ENCODE measurements at regions not wholly inside any gene's neighbourhood (a gene's known extent, or its start where the extent isn't known, plus 50 kb on each side); places are given as distances from the start of the nearest gene placed in this dataset.

DNA sequence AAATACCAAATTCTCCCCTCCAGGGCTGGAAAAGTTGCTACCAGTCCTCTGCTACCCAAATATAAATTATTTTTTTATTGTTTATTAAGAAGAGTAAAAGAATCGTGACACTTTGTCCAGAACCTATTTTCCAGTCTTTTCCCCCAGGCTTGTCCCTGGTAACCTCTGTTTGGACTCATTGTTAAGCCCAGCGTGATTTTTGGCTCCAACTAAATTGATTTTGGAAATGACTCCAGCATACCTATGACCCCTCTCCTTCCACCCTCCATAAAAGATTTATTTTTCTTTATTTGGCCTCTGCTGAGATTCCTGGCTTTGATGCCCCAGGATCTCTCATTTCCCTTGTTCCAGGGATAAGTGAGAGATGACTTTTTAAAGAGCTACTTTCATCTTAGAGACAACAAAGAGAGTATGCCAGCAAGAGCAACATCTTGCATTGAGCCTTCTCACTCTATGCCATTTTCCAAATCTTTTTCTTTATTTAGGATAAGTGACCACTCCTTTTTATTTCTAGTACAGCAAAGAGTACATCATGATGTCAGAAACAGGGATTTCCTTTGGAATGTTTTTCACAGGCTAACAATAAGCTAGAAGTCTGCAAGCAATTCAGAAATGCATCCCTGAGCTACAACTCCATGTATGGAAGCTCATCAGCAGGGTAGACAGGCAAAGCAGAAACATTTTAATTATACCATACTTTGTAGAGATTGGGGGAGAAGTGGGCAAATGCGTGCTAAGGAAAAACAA, 75.8 kb downstream of the DAD1 start:
- peak; percentile 52 for DNase-seq (ENCODE audit: low read depth)

DNA sequence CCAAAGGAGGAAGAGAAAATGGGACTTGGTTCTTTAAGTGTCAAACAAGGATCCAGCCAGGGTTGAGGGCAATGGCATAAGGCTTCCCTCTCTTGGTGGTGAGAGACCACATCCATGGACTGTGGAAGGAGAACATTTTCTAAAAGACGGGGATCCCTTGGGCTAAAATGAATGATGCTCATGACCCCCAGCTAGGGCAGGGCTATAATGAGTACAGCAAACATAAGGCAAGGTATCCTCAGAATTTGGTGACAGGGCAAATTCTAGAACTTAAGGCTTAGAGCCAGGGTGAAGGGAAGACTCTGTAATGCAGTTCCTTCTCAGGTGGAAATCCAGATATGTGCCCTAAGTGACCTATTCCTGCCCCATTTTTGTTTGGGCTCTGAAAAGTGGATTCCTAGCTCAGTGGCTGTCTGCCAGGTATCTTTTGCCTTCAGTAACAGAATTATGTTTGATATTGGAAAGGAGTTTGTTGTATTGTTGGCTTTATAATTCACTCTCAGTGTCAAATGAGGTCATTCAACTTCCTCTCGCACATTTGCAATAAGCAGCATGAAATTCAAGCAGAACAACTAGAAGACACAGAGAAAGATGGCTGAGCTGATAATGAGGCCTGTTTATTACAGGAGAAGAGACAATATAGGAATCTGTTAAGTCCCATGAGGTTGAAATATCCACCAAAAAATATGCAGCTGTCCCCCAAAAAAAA, 76.8 kb downstream of the DAD1 start:
- DNase-seq (ENCODE audit: low read depth) = no peak

DNA sequence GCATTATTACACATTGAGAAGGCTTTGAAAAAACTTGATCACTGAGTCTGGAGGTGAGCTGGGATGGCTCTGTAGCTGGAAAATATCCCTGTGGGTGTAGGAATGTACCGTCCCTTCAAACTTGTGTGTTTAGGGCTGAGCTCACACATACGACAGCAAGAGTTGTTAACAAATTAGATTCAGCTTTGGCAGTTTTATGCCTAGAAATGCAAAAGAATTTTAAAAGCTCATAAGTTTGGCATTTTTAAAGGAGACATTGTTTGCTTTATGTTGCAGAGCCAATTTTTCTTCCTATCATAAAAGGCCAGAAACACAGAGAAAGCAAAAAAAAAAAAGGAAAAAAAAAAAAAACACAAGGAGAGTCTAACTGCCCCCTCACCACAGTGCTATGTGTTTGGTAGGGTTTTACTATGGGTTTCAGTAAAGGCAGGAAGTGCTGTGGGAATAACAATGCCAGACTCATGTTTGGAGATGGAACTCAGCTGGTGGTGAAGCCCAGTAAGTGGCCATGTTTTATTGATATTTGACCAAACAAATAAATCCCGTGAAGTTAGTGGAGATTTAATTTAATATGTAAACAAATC, 78.4 kb downstream of the DAD1 start:
- DNase-seq (ENCODE audit: low read depth) = peak; percentile 94

DNA sequence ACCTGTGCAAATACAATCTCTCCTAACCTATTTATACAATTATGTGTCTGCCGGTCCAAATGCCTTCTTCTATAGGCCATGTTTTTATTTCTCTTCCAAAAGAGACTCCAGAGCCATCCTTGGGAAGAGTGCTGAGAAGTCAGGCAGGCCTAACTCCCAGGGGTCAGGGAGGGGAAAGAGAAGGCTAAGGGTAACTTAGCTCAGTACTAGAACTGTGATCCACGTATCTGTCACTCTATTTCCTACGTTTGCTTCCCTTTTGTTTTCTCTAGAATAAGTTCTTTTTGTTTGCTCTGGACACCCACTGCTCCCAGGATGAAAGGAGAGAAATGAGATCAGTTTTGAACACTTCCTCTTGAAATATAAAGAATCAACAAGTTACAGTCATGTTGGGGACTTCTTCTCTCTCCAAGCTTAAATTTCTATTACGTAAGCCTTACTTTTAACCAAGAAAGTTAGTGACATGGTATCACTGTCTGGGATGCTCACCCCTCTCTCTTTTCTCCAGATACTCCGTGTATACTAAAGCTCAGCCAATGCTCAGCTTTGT, 79.2 kb downstream of the DAD1 start:
- DNase-seq (ENCODE audit: low read depth) = no peak

DNA sequence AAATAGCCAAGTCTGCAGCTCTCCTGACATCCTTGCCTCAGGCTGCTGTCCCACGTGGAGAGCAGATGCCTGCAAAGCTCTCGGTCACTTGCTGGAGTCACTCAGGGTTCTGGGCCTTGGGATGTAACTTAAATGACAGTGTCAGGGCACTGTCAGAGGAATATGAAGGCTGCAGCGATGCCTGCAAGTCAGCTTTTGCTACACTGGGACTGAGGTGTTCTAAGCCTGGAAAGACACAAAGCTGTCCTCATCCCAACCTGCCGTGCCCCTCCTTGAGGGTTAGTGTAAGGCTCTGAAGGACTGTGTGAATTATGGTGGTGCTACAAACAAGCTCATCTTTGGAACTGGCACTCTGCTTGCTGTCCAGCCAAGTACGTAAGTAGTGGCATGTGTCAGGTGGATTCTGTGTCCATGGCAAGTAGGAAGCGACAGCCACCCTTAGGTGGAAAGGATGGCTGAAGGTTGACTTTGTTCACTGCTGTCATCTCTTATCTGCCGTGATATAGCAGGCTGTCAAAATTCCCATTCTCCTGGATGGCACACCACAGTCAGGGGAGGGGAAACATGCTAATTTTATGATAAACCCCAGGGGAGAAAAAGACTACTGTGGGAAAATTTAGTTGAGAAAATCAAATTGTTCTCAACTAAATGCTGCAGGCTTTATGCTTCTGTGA, 79.9 kb downstream of the DAD1 start:
- no peak for DNase-seq (ENCODE audit: low read depth)

DNA sequence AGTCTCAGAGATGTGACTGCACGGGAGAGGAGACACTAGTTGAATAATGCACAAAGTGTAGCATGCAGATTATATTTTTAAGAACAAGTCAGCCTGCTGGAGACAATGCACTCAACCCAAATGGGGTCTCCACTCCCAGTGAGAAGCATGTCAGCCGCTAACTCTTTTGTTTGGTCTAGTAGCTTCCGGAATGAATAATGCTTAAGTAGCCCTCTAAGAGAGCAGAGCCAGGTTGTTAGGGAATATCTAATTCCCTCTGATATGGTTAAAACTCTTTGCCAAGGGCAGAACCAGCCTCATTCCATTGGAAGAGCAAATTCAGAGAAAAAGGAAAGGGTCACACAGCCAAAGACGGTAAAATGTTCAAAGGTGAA, 80.4 kb downstream of the DAD1 start:
- no peak for DNase-seq (ENCODE audit: low read depth)

DNA sequence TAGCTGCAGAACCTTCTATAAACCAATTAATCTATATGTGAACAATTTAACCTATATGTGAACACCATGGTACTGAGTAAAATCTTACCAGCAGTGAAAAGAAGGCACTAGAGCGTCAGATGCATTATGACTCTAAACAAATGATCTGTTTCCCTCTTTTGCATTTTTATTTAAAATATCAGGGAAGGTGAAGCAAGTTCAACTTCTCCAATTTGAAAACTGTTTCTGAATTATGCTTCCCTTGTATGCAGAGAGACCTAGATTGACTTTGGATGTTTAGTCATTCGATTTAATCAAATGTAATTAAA, 80.9 kb downstream of the DAD1 start:
- no peak for DNase-seq (ENCODE audit: low read depth)

DNA sequence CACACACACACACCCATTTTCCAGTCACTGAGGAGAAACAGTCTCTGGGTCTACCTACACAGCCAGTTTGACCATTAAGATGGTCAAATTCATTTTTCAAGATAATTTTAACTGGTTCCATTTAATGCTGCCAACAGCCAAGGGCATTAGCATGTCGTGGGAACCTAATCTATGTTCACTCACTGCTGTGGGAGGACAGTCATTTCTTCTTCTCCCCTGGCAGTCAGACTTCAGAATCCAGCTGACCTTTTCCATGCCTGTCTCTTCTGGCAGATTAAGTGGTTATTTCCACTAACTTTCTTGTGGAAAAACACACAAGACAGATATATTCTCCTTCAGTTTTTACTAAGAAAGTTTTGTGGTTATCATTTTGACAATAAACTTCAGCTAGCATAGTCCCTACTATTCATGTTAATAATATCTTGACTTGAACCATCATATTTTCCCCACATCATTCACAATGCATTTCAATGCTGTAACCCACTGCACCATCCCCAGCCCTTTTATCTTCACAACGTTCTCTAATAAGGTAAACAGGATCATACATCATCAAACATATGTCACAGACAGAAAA, 82.2 kb downstream of the DAD1 start:
- DNase-seq (ENCODE audit: low read depth) = no peak

DNA sequence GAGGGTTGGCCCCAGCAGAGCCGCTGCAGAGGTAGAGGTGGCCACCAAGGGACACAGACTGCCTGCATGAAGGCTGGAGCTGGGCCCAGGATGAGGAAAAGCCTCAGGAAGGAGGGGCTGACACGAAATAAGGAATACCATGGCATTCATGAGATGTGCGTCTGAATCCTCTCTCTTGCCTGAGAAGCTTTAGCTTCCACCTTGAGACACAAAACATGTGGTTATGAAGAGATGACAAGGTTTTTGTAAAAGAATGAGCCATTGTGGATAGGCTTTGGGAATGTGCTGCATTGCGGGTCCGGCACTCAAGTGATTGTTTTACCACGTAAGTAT, 82.7 kb downstream of the DAD1 start:
- DNase-seq (ENCODE audit: low read depth) = no peak

DNA sequence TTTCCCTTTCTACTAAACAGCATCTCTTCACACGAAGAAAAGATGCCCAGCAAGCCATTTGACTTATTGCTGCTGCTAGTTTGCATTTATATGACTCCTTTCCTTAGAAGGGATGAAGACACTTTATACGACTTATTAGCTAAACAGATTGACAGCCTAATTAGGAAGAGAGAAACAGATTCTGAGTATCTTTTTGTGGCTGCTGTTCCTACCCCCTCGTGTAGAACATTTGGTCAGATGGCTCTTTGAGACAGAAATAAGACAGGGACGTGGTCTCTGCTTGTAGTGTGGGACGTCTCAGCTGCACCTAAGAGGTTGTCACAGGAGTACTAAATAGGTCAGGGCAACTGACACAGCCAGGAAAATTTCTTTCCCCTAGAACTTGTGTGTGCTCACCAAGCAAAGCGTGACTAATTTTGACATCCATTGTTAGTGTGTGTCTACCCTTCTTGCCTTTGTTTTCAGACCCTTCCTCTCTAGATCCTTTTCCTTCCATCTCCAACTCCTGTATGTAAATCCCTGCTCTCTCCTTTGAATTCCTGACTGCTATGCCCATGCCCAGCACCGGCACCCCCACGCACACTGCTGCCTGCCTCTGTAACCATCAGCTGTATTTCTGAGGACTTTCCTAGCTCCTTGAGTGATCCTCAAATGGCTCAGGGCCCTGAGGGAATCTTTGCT, 83.2 kb downstream of the DAD1 start:
- DNase-seq (ENCODE audit: low read depth) = no peak

DNA sequence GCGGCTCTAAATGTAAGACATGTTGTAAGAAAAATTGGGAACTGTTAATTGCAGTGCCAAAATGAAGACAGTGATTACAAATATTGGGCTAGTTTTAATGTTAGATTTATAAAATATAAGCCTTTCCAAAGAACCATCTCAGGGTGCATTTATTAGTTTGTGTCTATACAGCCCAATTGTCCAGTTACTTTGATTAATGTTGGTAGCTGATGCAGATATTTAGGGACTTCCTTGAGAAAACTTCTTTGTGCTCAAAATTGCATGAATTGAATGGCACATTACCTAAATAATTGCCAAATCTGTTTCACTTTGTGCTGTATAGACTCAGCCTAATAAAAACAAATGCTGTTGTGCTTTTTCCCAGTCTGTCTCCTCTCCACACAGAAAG, 83.7 kb downstream of the DAD1 start:
- no peak for DNase-seq (ENCODE audit: low read depth)

DNA sequence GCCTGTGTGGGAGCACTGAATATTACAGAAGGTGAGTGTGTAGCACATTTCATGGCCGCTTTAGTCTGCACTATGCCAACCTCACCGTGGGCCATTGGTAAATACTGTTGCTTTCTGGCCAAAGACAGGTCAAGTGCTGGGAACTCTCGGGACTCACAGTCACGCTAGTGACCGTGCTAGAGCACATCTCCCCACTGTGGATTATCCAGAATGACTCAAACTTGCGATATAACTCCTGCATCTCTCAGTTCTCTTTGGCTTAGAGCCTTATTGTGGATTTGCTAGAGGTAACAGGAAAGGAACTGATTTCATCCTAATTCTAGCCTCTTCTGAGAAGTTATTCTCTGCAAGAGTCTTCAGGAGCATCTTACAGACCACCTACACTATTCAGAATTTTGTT, 86.5 kb downstream of the DAD1 start:
- no peak for DNase-seq (ENCODE audit: low read depth)

DNA sequence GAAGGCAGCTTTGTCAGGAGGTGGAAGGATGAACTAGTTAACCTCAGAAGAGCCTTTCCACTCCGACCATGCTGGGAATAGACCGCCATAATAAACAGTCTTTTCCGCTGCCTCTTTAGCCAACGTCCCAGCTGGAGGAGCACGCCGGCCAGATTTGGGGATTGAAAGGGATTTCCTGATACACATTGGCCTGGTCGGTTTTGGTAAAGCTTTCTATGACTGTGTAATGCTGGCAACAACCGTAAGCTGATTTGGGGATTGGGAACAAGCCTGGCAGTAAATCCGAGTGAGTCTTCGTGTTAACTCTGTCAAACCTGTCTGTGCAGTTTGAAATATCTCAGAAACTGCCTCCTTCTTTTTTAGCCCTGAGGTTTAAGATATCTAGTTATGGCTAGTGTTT, 87.0 kb downstream of the DAD1 start:
- no peak for DNase-seq (ENCODE audit: low read depth)

DNA sequence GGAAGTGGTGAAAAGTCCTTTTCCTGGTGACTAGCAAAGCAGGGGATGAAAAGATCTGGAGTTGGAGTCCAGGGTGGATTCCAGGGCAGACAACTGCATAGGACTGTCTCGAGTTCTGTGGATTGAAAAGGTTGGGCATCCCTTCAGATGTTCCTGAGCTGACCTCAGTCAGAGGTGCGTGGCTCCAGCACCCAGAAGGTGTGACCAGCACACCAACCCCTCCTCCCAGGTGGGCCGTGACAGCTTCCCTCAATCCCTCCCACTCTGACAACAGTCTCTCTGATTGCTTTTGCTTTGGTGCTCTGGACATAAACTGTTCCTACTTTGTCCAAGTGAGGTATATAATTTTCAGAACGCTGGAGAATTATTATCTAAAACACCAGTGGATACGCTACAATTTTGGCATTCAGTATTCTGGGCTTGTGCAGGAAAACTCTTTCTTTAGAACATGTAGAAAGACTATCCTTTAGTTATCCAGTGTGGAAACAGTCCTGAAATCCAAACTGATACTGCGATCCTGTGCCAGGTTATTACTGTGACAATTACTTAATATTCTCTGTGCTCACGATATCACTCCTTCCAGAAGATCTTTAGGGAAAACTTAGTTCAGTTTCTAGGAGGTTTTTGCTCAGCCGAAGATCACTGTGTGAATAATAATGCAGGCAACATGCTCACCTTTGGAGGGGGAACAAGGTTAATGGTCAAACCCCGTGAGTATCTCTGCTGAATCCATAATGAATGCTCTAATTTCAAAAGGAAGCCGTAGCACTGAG, 87.9 kb downstream of the DAD1 start:
- no peak for DNase-seq (ENCODE audit: low read depth)

DNA sequence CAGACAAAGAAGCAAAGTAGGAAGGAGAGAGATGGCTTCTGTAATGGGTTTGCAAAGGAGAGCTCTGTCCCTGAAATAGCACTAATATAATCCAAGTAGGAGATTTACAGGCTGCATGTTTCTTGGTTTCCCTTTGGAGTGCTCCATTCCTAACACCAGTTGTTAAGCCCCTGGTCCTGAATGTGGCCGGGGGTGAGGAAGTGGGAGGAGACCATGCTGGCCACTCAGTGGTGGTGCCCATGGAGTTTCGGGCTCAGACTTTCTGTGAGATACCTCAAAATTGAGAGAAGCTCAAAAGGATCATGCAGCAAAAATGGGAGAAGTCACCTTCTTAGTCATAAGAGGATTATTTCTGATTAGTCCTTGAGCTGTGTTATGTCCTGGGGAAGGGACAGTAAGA, 88.5 kb downstream of the DAD1 start:
- DNase-seq (ENCODE audit: low read depth) = no peak

DNA sequence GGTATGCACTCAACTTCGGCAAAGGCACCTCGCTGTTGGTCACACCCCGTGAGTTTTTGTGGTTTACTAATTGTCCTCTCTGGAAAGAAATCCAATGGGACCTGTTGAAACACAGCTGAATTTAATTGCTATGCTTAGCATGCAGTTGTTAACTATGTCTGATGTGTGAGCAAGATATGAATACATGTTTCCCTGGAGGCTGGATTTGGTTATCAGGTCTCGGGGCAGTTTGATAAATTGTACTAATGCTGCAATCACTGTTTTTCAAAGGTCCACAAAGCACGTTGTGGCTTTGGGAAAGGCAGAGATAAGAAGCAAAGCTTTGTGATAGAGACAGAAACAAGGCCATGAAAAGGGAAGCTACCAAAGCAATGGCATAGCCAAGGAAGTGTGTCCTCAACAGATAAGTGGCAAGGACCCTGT, 91.3 kb downstream of the DAD1 start:
- no peak for DNase-seq (ENCODE audit: low read depth)

DNA sequence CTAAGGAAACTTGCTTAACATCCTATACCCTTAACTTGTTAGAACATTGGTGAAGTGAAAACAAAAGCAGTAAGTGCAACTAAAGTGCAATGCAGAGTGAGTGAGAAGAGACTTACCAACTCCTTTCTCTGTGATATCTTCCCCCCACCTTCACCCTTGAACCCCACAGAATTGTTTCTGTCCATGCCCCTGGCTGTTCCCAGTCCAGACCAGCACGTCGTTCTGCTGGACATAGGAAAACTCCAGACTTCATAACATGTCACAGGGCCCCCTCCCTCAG, 91.9 kb downstream of the DAD1 start:
- DNase-seq (ENCODE audit: low read depth) = no peak

DNA sequence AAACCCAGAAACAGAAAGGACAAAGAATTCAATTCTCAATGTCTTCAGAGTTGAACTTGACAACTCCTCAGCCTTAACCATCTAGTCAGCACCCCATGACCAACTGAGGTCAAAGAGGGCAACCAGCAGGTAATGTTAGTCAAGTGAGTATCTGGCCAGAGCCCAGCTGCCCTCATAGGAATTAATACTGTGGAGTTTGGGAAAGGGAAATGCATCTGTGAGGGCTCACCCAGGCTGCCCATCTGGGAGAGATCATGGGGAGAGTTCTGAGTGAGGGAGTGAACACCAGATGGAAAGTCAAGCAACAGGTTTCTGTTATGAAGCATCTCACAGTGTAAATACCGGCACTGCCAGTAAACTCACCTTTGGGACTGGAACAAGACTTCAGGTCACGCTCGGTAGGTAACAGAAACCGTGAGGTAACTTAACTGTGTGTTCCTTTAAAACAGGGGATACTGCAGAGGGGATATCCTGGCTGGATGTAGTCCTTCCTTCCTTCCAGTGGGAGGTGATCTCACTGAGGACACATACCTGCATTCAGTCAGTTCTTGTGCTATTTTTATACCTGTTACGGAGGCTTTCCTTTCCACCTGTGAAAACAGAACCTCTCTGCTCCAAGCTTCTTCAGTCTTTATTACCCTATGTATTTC, 94.4 kb downstream of the DAD1 start:
- no peak for DNase-seq (ENCODE audit: low read depth)

DNA sequence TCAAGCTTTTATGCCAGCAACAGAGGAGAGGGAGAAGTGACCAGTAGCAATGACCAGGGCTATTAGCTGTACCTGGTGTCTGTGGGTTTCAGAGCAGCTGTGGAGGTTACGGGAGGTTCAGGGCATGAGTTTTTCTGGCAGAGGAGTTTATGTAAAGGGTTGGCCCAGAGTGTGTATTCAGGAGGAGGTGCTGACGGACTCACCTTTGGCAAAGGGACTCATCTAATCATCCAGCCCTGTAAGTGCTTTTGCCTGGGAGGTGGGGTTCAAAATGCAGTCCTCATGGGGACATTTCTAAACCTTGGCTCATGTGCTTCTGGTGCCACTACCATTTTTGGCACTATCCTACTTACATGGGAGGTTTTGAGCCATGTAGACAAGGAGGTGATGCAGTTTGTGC, 95.3 kb downstream of the DAD1 start:
- no peak for DNase-seq (ENCODE audit: low read depth)

DNA sequence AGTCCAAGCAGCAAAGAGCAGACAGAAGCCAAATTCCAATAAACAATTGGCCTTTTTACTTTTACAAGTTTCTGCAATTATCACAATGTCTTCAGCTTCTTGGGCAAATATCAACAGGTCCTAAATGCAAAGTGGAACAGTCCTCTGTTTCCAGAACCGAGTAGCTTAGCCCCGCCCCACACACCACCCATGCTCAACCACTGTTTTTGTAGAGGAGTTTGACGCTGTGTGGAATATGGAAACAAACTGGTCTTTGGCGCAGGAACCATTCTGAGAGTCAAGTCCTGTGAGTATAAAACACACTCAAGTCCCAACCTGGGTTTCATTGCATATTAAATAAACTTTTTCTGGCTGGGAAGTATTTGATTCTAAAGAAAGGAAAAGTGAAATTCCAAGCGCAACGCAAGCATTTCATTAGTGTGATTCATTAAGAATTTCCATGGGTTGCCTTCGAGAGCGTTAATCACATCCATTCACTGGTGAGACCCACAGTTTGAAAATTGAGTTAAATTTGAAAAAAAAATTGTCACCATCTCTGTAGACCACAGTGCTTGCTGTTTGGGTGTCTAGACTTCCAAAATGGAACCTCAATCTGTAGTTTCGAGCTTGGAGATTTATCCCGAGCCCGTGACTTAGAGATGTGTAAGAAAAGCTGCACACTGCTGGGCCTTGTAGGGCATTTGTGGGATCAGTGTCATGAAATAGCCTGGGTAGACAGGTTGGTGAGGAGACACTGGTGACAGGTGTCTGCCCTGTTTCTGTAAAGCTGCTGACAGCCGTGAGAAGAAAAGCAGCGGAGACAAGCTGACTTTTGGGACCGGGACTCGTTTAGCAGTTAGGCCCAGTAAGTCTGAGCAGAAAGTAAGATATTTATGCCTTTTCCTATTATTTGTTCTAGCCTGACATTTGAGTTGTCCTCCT, 96.1 kb downstream of the DAD1 start:
- DNase-seq (ENCODE audit: low read depth) = no peak

All from EH (cell line).